OCI-LY7 (cell line): ENCODE measurements at regions not wholly inside any gene's neighbourhood (a gene's known extent, or its start where the extent isn't known, plus 50 kb on each side); places are given as distances from the start of the nearest gene placed in this dataset.
"Not testable (repeated sequence)": the region's sequence is repeated elsewhere in the genome, so short reads cannot be mapped to it uniquely, and the experiment has no call there.

Source experiments
- BruUV-seq: library from RNA; stranded (reverse); fragments of 400-500 nt; replicated peaks from 2 replicates; lab custom pipeline; 2021; lab: Mats Ljungman, UMichigan
- CTCF ChIA-PET: fragments of 300-600 bp; sonication (Branson Sonifier 250); formaldehyde crosslinking; loops from one replicate; lab custom pipeline; 2022; ENCODE audit warnings: antibody characterized with exemption; ENCODE audit not compliant: unreplicated experiment; lab: Charles Lee
- POLR2A ChIA-PET: fragments of 300-600 bp; sonication (Branson Sonifier 250); formaldehyde crosslinking; loops from one replicate; lab custom pipeline; 2022; ENCODE audit warnings: antibody characterized with exemption; lab: Charles Lee
- DNase-seq: peaks from one replicate; pipeline ENCODE4 v3.0.0-alpha.2; 2015; ENCODE audit warnings: low spot score
- H2AFZ ChIP-seq: fragments of 200-600 bp; sonication (generic), shearing (Covaris generic); 2 replicates; pipeline ENCODE4 v1.6.1; 2014; ENCODE audit warnings: mild to moderate bottlenecking, antibody characterized with exemption, low read length, moderate library complexity
- H3K27ac ChIP-seq: fragments of 200-600 bp; sonication (generic); 2 replicates; pipeline ENCODE4 v1.5.1; 2014; ENCODE audit warnings: mixed run types, low read depth, mild to moderate bottlenecking, moderate library complexity, low read length, inconsistent platforms; ENCODE audit not compliant: poor library complexity, severe bottlenecking
- H3K36me3 ChIP-seq: fragments of 200-600 bp; sonication (generic); 2 replicates; pipeline ENCODE4 v1.6.1; 2014; ENCODE audit warnings: mild to moderate bottlenecking, antibody characterized with exemption, low read length, moderate library complexity, mixed read lengths; ENCODE audit not compliant: insufficient read depth
- H3K4me1 ChIP-seq: fragments of 200-600 bp; sonication (generic); 2 replicates; pipeline ENCODE4 v1.5.1; 2014; ENCODE audit warnings: mild to moderate bottlenecking, low read length; ENCODE audit not compliant: insufficient read depth, poor library complexity, severe bottlenecking
- H3K4me2 ChIP-seq: fragments of 200-600 bp; sonication (generic); 2 replicates; pipeline ENCODE4 v1.6.1; 2014; ENCODE audit warnings: mild to moderate bottlenecking, low read length
- H3K4me3 ChIP-seq: fragments of 200-600 bp; sonication (generic); 2 replicates; pipeline ENCODE4 v1.5.1; 2014; ENCODE audit warnings: mild to moderate bottlenecking, low read depth, low read length; ENCODE audit not compliant: poor library complexity, severe bottlenecking
- H3K79me2 ChIP-seq: fragments of 200-600 bp; sonication (generic); 2 replicates; pipeline ENCODE4 v1.6.1; 2016; ENCODE audit warnings: low read depth, mild to moderate bottlenecking, low read length, moderate library complexity, mixed read lengths; ENCODE audit not compliant: insufficient read depth
- H3K9me2 ChIP-seq: fragments of 200-600 bp; sonication (generic); 2 replicates; pipeline ENCODE4 v1.6.1; 2016; ENCODE audit warnings: mild to moderate bottlenecking, low read length, mixed read lengths; ENCODE audit not compliant: insufficient read depth
- H3K9me3 ChIP-seq: fragments of 200-600 bp; sonication (generic); 2 replicates; pipeline ENCODE4 v1.6.1; 2014; ENCODE audit warnings: mild to moderate bottlenecking, mixed run types, low read length, mixed read lengths
- H4K20me1 ChIP-seq: fragments of 200-600 bp; sonication (generic); 2 replicates; pipeline ENCODE4 v1.6.1; 2014; ENCODE audit warnings: mild to moderate bottlenecking, antibody characterized with exemption, low read length, moderate library complexity, mixed read lengths; ENCODE audit not compliant: insufficient read depth
- intact Hi-C: fragments of 100-400 bp; cut with micrococcal nuclease; formaldehyde crosslinking; loops from one replicate; pipeline ENCODE4 v1.10.0; 2022; ENCODE audit not compliant: unreplicated experiment

DNA sequence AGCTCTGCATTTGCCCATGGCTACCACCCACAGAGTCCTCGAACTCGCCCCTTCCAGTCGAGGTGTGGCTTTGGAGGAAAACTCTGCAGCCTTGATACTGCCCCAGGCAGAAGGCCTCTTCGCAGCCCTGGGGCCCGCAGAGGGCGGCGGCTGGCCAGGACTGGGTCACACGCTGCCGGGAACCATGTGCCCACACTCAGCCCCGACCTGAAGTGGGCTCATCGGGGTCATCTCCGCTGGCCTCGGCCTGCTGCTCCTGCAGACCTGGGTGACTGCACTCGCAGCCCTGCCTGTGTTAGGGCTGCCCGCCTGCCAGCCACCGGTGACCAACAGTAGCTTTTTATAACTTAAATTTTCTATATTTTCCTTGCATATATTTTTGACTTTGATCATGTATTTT lies 89.6 kb upstream of the POTEC start:
- H3K79me2 ChIP-seq, H3K4me3 ChIP-seq, H3K4me2 ChIP-seq, CTCF ChIA-PET, H3K27ac ChIP-seq, H4K20me1 ChIP-seq, H3K4me1 ChIP-seq, H3K9me2 ChIP-seq, H3K36me3 ChIP-seq, BruUV-seq, H3K9me3 ChIP-seq, H2AFZ ChIP-seq, POLR2A ChIA-PET, intact Hi-C loops, DNase-seq: not testable (repeated sequence)

DNA sequence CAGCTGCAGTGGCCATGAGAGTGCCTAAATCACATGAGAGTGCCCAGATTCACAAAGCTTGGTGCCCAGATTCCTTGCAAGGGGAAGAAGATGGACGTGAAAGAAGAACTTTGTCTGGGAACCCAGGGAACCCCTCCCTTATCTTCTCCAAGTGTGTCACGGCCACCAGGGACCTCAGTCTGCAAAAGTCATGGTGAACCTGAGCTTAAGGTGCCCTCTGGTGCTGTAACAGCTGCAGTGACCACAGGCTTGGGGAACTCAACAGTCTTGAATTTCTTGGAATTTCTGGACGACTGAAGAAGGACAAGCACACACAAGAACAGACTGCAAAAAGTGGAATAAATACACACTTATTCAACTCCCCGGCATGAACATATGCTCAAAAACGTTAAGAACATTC lies 94.6 kb upstream of the POTEC start:
- CTCF ChIA-PET = not testable (repeated sequence)

DNA sequence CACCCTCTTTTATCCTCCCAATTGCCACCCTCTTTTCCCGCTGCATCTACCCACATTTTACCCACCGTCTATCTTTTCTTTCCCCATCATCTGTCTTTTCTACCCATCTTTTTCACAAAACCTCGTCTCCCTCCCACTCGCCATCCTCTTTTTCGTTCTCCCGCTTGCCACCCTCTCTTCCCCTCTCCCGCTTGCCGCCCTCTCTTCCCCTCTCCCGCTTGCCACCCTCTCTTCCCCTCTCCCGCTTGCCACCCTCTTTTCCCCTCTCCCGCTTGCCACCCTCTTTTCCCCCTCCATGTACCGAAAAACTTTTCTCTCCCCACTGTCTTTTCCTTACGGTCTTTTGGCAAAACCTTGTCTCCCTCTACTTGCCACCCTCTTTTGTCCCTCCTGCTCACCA lies 97.7 kb upstream of the POTEC start:
- intact Hi-C loops, H3K4me2 ChIP-seq, H3K9me2 ChIP-seq, POLR2A ChIA-PET, BruUV-seq, H3K4me3 ChIP-seq, H2AFZ ChIP-seq, CTCF ChIA-PET, H3K79me2 ChIP-seq, H3K27ac ChIP-seq, H4K20me1 ChIP-seq, H3K4me1 ChIP-seq, H3K36me3 ChIP-seq, H3K9me3 ChIP-seq, DNase-seq: not testable (repeated sequence)

More for the DNA sequence above, 94.6 kb upstream of the POTEC start:
- H2AFZ ChIP-seq, H3K27ac ChIP-seq, intact Hi-C loops, H3K36me3 ChIP-seq, DNase-seq, H3K9me3 ChIP-seq, H3K9me2 ChIP-seq, H3K79me2 ChIP-seq, H3K4me3 ChIP-seq, POLR2A ChIA-PET, H3K4me1 ChIP-seq, BruUV-seq, H4K20me1 ChIP-seq, H3K4me2 ChIP-seq: not testable (repeated sequence)

DNA sequence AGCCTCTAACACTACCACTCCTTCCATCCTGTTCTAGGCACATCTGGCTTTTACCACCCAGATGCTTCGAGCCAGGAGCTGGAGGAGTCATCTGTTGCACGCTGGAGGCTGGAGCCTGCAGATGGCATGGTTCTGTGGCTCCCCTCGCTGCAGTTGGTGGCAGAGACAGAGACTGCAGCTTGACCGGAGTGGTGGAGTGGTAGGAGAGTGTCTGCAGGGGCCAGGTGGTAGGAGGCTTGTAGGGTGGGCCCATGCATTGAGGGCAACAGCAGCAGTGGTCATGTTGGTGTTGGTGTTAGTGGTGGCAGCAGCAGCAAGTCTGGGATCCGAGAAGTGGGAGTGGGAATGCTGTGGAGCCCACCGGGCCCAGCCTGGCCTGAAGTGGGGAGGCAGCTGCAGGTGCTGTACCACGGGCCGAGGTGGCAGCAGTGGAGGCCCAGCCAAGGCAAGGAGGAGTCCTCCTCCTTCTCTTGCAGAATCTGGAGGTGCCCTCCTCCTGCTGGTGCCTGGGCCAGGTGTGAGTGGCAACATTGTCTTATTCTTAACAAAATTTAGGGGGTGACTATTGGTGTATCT lies 100.4 kb upstream of the POTEC start:
- BruUV-seq, CTCF ChIA-PET, H3K27ac ChIP-seq, H4K20me1 ChIP-seq, H3K9me2 ChIP-seq, H3K4me1 ChIP-seq, H2AFZ ChIP-seq, POLR2A ChIA-PET, H3K9me3 ChIP-seq, intact Hi-C loops, H3K36me3 ChIP-seq, DNase-seq, H3K79me2 ChIP-seq, H3K4me2 ChIP-seq, H3K4me3 ChIP-seq: not testable (repeated sequence)

DNA sequence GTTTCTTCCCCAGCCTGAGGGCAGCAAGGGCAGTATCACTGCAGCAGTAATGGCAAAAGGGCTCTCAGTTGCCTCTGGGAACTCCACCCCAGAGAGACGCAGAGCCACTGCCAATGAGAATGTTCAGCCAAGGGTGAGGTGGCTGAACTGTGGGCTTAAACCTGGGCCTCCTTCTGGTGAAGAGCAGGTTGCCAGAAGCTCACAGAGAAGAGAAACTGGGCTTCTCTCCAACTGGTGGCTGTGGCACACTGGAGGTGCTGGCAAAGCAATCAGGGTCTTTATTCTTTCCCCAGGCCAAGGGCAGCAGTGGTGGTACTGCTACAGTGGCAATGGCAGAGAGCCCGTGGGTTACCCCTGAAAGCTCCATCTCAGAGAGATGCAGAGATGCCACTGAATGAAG lies 54.9 kb upstream of the ANKRD30B start:
- H3K4me2 ChIP-seq, CTCF ChIA-PET, H3K4me1 ChIP-seq, BruUV-seq, H3K9me3 ChIP-seq, H3K36me3 ChIP-seq, H3K9me2 ChIP-seq, POLR2A ChIA-PET, H3K4me3 ChIP-seq, DNase-seq, H4K20me1 ChIP-seq, intact Hi-C loops, H2AFZ ChIP-seq, H3K27ac ChIP-seq, H3K79me2 ChIP-seq: not testable (repeated sequence)

DNA sequence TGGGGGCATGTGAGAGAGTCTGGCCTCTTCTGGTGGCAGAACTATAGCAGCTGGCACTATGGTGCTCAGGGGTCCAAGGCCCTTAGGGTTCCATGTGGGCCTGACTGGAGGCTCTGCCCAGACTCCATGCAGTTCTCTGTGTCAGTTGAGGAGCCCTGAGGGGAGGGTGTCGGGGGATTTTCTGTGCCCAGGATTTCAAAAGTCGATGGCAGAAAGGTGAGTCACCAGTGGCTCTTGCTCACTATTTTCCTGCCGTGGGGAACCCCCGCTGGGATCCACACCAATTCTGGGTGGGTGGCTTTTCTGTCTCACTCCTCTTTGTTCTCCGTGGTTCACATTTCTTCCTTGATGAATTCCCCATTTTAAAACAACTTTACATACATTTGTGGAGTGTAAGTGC lies 54.1 kb upstream of the ANKRD30B start:
- H3K9me3 ChIP-seq, H3K79me2 ChIP-seq, BruUV-seq, intact Hi-C loops, CTCF ChIA-PET, H2AFZ ChIP-seq, H3K9me2 ChIP-seq, H3K4me3 ChIP-seq, H3K36me3 ChIP-seq, H3K4me1 ChIP-seq, H3K27ac ChIP-seq, H4K20me1 ChIP-seq, H3K4me2 ChIP-seq, POLR2A ChIA-PET, DNase-seq: not testable (repeated sequence)

DNA sequence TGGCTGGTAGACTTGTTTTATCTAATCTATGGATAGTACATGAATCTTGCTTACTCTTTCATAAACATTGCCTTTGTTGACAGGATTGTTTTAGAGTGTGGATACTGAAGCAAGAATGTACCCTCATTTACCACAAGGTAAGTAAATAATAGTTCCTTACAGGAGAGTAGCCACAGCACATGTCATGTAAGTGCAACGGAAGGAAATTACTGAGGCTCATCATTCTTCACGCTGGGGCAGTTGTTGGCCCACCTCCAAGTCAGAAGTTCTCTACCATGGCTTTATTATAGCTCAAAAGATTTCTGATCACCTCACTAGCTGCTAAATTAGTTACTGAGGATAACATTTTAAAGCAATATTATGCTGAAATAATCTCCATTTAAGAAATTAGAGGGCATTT lies 50.0 kb upstream of the ANKRD30B start:
- H2AFZ ChIP-seq, CTCF ChIA-PET, BruUV-seq, POLR2A ChIA-PET, intact Hi-C loops, H4K20me1 ChIP-seq, H3K79me2 ChIP-seq, H3K4me2 ChIP-seq, H3K9me2 ChIP-seq, H3K36me3 ChIP-seq, H3K9me3 ChIP-seq, H3K4me3 ChIP-seq: not testable (repeated sequence)
- H3K27ac ChIP-seq = peak overlapping the region; percentile 11
- DNase-seq = peak; percentile 32
- H3K4me1 ChIP-seq = peaks cover 11% of the 10 kb centered on the region
